Ascending aorta (tissue), 2 donors: ENCODE measurements at regions not wholly inside any gene's neighbourhood (a gene's known extent, or its start where the extent isn't known, plus 50 kb on each side); places are given as distances from the start of the nearest gene placed in this dataset.

ENCODE experiments used
- DNase-seq, 2 donors: peaks; one replicate each; pipeline ENCODE4 v3.0.0-alpha.2; 2019; ENCODE audit warnings: low spot score in 2 of 2
- H3K27ac ChIP-seq, 2 donors: fragments of 200-600 bp; sonication (generic); one replicate each; pipeline ENCODE4 v1.5.1; 2016 to 2017; ENCODE audit warnings: mild to moderate bottlenecking in 1 of 2
- H3K27me3 ChIP-seq: fragments of 200-600 bp; sonication (generic); one replicate; pipeline ENCODE4 v1.5.1; 2017
- H3K36me3 ChIP-seq, 2 donors: fragments of 200-600 bp; sonication (generic); one replicate each; pipeline ENCODE4 v1.5.1; 2016
- H3K4me1 ChIP-seq, 2 donors: fragments of 200-600 bp; sonication (generic); one replicate each; pipeline ENCODE4 v1.5.1; 2016 to 2017; ENCODE audit warnings: mild to moderate bottlenecking in 1 of 2
- H3K4me3 ChIP-seq, 2 donors: fragments of 200-600 bp; sonication (generic); one replicate each; pipeline ENCODE4 v1.5.1; 2016 to 2017; ENCODE audit warnings: mild to moderate bottlenecking in 1 of 2
- H3K9me3 ChIP-seq, 2 donors: fragments of 200-600 bp; sonication (generic); one replicate each; pipeline ENCODE4 v1.5.1; 2016
- CTCF ChIP-seq, 3 experiments: fragments of 200-600 bp in 2 of 3; fragments of 450-650 bp in 1 of 3; sonication (generic) in 2 of 3; IDR thresholded peaks; one replicate each; pipeline ENCODE4 v1.5.1; 2016 to 2019; ENCODE audit warnings: antibody characterized with exemption in 3 of 3, mild to moderate bottlenecking in 1 of 3, moderate library complexity in 1 of 3
- intact Hi-C: fragments of 100-400 bp; cut with DNase I; formaldehyde crosslinking; loops from one replicate; pipeline ENCODE4 v1.15.1; 2023

DNA sequence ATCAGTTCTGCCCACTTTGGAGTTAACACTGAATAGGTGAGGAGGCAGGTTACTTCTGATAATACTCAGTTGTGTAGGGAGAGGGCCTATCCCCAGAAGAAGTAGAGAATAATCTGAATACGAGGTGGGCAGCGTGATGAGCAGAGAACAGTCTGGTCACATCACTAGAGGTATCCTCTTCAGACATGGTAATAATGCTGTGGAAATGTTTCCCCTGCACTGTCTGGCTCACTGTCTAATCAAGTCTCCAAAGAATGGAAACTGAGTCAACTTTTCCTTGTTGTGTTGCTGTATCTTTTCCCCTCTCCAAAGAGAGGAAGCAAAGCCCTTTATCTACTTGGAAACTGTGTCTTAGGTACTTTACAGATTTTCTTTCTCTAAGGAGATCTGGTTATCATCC lies 110.9 kb upstream of the ANKRD55 start:
- H3K27me3 ChIP-seq: no peaks in the 10 kb centered on the region
- H3K36me3 ChIP-seq: no peaks in the 10 kb centered on the region
- TF ChIP-seq CTCF (IDR thresholded peaks at IDR 0.05): no peak
- H3K4me3 ChIP-seq: no peak overlapping the region
- no peak overlapping the region for H3K27ac ChIP-seq
- intact Hi-C loops: no loop called here
- H3K9me3 ChIP-seq: no peaks in the 10 kb centered on the region
- no peaks in the 10 kb centered on the region for H3K4me1 ChIP-seq
- no peak for DNase-seq

- H3K36me3 ChIP-seq: no peaks in the 10 kb centered on the region
- no peak for DNase-seq
- no peaks in the 10 kb centered on the region for H3K9me3 ChIP-seq
- H3K27me3 ChIP-seq: no peaks in the 10 kb centered on the region
- intact Hi-C loops: no loop called here
- H3K27ac ChIP-seq: no peak overlapping the region
- H3K4me1 ChIP-seq: no peaks in the 10 kb centered on the region
- TF ChIP-seq CTCF (IDR thresholded peaks at IDR 0.05): no peak
- H3K4me3 ChIP-seq: no peak overlapping the region
Observed at GRCh38 chr5:56342616-56343015, 109.5 kb upstream of the ANKRD55 start.

DNA sequence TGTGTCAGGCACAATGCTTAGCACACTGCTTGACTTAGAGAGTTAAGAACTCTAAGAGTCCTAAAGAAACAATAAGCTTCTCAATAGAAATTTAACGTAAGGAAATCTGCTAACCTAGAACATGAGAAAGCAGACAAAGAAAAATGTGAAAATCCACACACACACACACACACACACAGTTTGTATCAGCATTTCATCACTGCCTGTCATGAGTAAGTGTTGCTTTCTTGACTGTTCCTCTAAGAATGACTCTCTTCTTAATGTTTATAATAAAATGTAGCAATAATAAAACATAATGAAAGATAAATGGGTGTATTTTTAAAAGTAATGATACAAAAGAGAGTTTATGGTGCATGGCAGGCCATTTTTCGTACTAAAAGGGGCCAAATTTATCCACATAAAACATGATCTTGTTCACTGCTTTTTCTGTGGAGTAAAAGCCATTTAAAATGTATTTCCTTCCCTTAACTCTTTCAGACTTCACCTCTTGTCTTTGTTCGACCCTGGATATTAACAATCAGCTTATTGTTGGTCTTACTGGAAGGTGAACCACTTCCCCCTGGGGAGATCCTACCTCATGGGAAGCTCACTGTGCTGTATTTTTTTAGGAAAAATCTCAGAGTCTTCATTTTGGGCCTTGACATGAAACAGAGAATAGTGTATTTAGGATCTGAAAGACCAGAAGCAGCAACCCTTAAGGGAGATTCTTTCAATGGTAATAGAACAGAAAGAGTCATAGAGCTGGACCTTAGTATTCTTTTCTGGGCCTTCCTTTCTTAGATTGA lies 107.3 kb upstream of the ANKRD55 start:
- no peaks in the 10 kb centered on the region for H3K36me3 ChIP-seq
- no peak overlapping the region for H3K4me3 ChIP-seq
- no peak overlapping the region for H3K27ac ChIP-seq
- no peaks in the 10 kb centered on the region for H3K9me3 ChIP-seq
- H3K27me3 ChIP-seq: no peaks in the 10 kb centered on the region
- TF ChIP-seq CTCF (IDR thresholded peaks at IDR 0.05): no peak
- intact Hi-C loops: no loop called here
- DNase-seq: no peak
- H3K4me1 ChIP-seq: no peaks in the 10 kb centered on the region

DNA sequence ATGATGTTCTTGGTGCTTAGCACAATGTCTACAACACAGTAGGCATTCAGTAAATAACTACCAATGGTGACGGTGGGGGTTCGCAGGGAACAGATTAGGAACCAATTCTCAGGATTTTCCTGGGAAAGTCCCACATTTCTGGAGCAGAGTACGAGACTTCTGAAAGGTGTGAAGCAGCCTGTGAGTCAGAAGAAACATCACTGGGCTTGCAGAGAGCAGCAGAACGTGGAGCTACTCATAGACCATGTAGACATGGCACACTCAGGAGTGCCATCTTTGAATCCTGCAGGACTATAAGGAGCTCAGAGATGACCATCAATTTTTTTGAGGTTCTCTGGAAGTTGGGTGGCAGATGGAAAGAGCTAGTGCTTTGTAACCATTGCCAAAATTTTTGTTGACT lies 106.6 kb upstream of the ANKRD55 start:
- H3K4me1 ChIP-seq: no peaks in the 10 kb centered on the region
- H3K4me3 ChIP-seq: no peak overlapping the region
- intact Hi-C loops: no loop called here
- no peak overlapping the region for H3K27ac ChIP-seq
- H3K36me3 ChIP-seq: no peaks in the 10 kb centered on the region
- DNase-seq: no peak
- no peak for TF ChIP-seq CTCF (IDR thresholded peaks at IDR 0.05)
- no peaks in the 10 kb centered on the region for H3K9me3 ChIP-seq
- H3K27me3 ChIP-seq: no peaks in the 10 kb centered on the region

DNA sequence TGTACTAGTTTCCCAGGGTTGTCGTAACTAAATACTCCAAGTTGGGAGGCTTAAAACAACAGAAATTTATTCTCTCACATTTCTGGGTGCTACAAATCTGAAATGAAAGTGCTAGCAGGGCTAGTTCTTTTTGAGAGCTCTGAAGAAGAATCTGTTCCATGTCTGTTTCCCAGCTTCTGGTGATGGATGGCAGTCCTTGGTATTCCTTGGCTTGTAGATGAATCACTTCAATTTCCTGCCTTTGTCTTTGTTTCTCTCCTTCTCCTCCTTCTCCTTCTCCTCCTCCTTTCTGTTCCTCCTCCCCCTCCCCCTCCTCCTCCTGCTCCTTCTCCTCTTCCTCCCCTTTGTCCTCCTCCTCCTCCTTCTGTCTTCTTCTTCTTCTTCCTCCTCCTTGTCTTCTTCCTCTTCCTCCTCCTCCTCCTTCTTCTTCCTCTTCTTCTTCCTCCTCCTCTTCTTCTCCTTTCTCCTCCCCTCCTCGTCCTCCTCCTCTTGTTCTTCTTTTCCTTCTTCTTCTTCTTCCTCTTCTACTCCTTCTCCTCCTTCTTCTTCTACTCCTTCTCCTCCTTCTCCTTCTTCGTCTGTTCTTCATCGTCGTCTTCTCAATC lies 104.7 kb upstream of the ANKRD55 start:
- no peak overlapping the region for H3K4me3 ChIP-seq
- H3K27ac ChIP-seq: no peak overlapping the region
- no peak for TF ChIP-seq CTCF (IDR thresholded peaks at IDR 0.05)
- H3K9me3 ChIP-seq: no peaks in the 10 kb centered on the region
- no peaks in the 10 kb centered on the region for H3K4me1 ChIP-seq
- no peaks in the 10 kb centered on the region for H3K27me3 ChIP-seq
- DNase-seq: no peak
- intact Hi-C loops: no loop called here
- no peaks in the 10 kb centered on the region for H3K36me3 ChIP-seq
